Adrenal gland (tissue), 5 donors: ENCODE measurements at regions not wholly inside any gene's neighbourhood (a gene's known extent, or its start where the extent isn't known, plus 50 kb on each side); places are given as distances from the start of the nearest gene placed in this dataset.

Source experiments
- POLR2A ChIP-seq, 2 donors: fragments of 450-650 bp; IDR thresholded peaks; one replicate each; pipeline ENCODE4 v1.6.1; 2017; ENCODE audit warnings: antibody characterized with exemption in 2 of 2, mild to moderate bottlenecking in 2 of 2, moderate library complexity in 1 of 2
- TF ChIP-seq, protein P1 (sequence below), 6 experiments: fragments of 450-650 bp in 4 of 6; fragments of 200-600 bp in 2 of 6; sonication (generic) in 1 of 6; IDR thresholded peaks; 1 replicate in 5 of 6; 2 replicates in 1 of 6; pipeline versions ENCODE4 v1.5.1 to v1.8.0; 2016 to 2021; ENCODE audit warnings: antibody characterized with exemption in 6 of 6, mild to moderate bottlenecking in 2 of 6, moderate library complexity in 1 of 6
- donor health status: DM: no; HTN: no; CAD: no.

DNA sequence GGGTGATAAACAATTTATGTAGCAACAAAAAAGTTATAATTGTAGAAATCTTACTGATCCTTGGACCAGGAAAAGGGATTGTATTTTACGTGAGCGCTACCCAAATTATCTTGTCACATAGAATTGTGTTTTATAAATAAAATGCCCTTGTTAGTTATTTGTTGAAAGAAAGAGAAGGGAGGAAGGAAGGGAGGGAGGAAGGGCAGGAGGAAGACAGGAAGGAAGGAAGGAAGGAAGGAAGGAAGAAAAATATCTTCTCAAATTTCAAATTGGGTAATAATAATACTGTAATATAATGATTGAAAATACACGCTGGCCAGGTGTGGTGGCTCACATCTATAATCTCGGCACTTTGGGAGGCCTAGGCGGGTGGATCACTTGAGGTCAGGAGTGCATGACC, 206.2 kb upstream of the TLL1 start:
- TF ChIP-seq, protein P1, sequence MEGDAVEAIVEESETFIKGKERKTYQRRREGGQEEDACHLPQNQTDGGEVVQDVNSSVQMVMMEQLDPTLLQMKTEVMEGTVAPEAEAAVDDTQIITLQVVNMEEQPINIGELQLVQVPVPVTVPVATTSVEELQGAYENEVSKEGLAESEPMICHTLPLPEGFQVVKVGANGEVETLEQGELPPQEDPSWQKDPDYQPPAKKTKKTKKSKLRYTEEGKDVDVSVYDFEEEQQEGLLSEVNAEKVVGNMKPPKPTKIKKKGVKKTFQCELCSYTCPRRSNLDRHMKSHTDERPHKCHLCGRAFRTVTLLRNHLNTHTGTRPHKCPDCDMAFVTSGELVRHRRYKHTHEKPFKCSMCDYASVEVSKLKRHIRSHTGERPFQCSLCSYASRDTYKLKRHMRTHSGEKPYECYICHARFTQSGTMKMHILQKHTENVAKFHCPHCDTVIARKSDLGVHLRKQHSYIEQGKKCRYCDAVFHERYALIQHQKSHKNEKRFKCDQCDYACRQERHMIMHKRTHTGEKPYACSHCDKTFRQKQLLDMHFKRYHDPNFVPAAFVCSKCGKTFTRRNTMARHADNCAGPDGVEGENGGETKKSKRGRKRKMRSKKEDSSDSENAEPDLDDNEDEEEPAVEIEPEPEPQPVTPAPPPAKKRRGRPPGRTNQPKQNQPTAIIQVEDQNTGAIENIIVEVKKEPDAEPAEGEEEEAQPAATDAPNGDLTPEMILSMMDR (IDR thresholded peaks at IDR 0.05), result no peak
- no peak for TF ChIP-seq POLR2A (IDR thresholded peaks at IDR 0.05)
